ENCODE measurements at regions not wholly inside any gene's neighbourhood (a gene's known extent, or its start where the extent isn't known, plus 50 kb on each side); places are given as distances from the start of the nearest gene placed in this dataset.
A peak's percentile ranks its signal among the peaks of the same experiment; 100 is the strongest.

DNA sequence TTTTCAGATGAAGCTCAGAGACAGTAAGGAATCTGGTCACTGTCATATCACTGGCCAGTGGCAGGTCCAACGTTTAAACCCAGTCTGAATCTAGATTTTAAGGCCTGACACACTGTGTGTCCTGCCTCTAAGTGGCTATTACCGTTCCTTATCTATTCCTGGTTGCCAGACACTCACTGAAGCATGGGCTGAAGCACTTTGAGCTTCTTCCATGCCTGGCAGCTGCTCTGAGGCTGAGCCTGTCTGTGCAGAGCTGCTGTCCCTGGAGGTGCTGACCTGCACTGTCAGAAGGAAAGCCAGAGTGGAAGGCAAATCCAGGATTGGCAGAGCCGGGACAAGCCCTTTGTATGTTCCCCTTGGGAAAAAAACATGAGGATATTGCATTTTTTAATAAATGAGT is 109.2 kb upstream of the SLC7A1 start (continued):
- TF ChIP-seq NFIC (IDR thresholded peaks at IDR 0.05; ENCODE audit: borderline replicate concordance) = no peak
- no peak for TF ChIP-seq FOXM1 (IDR thresholded peaks at IDR 0.05; ENCODE audit: low read depth)
- TF ChIP-seq JUND (IDR thresholded peaks at IDR 0.05) = no peak
- no peak for TF ChIP-seq TEAD4 (IDR thresholded peaks at IDR 0.05; ENCODE audit: borderline replicate concordance, insufficient read depth)
- TF ChIP-seq RXRA (IDR thresholded peaks at IDR 0.05; ENCODE audit: borderline replicate concordance, low read depth) = no peak
- no peak for TF ChIP-seq NRF1 (IDR thresholded peaks at IDR 0.05; ENCODE audit: low read depth, low read length)
- no peak for TF ChIP-seq ELF1 (IDR thresholded peaks at IDR 0.05)
- TF ChIP-seq TAF1 (IDR thresholded peaks at IDR 0.05; ENCODE audit: borderline replicate concordance, low read depth, low read length) = no peak
- TF ChIP-seq, protein P1, sequence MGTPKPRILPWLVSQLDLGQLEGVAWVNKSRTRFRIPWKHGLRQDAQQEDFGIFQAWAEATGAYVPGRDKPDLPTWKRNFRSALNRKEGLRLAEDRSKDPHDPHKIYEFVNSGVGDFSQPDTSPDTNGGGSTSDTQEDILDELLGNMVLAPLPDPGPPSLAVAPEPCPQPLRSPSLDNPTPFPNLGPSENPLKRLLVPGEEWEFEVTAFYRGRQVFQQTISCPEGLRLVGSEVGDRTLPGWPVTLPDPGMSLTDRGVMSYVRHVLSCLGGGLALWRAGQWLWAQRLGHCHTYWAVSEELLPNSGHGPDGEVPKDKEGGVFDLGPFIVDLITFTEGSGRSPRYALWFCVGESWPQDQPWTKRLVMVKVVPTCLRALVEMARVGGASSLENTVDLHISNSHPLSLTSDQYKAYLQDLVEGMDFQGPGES (IDR thresholded peaks at IDR 0.05; ENCODE audit: low read depth, low read length) = no peak
- no peak for TF ChIP-seq SIN3A (IDR thresholded peaks at IDR 0.05; ENCODE audit: borderline replicate concordance, low read depth, low read length)

DNA sequence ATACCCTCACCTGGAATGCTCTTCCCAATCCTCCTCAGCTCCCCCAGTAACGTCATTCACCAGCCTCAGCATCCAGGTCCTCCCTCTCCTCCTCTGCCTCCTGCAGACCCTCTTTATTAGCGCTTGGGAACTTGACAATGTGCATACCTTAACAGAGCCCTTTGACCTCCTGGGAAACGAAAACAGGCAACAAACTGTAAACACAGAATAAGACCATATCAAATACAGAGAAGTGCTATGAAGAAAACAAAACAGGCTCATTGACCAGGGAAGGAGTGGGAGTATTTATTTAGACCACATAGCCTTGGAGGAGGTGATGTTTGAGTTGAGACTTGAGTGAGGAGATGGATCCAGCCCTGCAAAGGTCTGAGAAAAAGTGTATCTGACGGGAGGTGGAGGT is 107.9 kb upstream of the SLC7A1 start:
- H3K79me2 ChIP-seq (ENCODE audit: insufficient read depth) = no peaks in the 10 kb centered on the region; the same call in 1 of the 2 replicates
- H3K9me2 ChIP-seq = no peaks in the 10 kb centered on the region
- no peaks in the 10 kb centered on the region for H3K9me3 ChIP-seq
- no peak overlapping the region for H3K9ac ChIP-seq
- no peaks in the 10 kb centered on the region for H3K36me3 ChIP-seq (replicated peaks in 1 of 2; ENCODE audit: control insufficient read depth in 1 of 2, insufficient read depth in 2 of 2, low read length in 1 of 2)
- WGBS (ENCODE audit: low lambda C conversion rate) = 82% methylated on average over 4 of the region's 4 CpGs
- H3K4me1 ChIP-seq (ENCODE audit: control insufficient read depth in 1 of 2, insufficient read depth in 2 of 2, low read depth in 1 of 2, low read length in 1 of 2) = peaks cover 4 to 14% of the 10 kb centered on the region in 2 experiments; a peak in 2 of 4 replicates
- DNase-seq = no peak
- H3K27ac ChIP-seq (ENCODE audit: low read depth in 2 of 2, low read length in 1 of 2) = peak overlapping the region; percentile 49 to 95; a peak in 3 of 4 replicates
- no peak overlapping the region for H2AFZ ChIP-seq (ENCODE audit: low read depth)
- H3K27me3 ChIP-seq (ENCODE audit: insufficient read depth) = no peaks in the 10 kb centered on the region
- TF ChIP-seq NRF1 (IDR thresholded peaks at IDR 0.05; ENCODE audit: low read depth, low read length) = no peak
- no peak for TF ChIP-seq TCF12 (IDR thresholded peaks at IDR 0.05)
- no peak for TF ChIP-seq MXI1 (IDR thresholded peaks at IDR 0.05; ENCODE audit: low read depth, low read length)
- TF ChIP-seq, protein P2, sequence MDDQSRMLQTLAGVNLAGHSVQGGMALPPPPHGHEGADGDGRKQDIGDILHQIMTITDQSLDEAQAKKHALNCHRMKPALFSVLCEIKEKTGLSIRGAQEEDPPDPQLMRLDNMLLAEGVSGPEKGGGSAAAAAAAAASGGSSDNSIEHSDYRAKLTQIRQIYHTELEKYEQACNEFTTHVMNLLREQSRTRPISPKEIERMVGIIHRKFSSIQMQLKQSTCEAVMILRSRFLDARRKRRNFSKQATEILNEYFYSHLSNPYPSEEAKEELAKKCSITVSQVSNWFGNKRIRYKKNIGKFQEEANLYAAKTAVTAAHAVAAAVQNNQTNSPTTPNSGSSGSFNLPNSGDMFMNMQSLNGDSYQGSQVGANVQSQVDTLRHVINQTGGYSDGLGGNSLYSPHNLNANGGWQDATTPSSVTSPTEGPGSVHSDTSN (IDR thresholded peaks at IDR 0.05) = no peak
- no peak for TF ChIP-seq POLR2AphosphoS5 (IDR thresholded peaks at IDR 0.05; ENCODE audit: low read depth, low read length)
- TF ChIP-seq RAD21 (IDR thresholded peaks at IDR 0.05; ENCODE audit: low read length) = no peak
- TF ChIP-seq RFX5 (IDR thresholded peaks at IDR 0.05; ENCODE audit: low read length) = no peak
- TF ChIP-seq, protein P3, sequence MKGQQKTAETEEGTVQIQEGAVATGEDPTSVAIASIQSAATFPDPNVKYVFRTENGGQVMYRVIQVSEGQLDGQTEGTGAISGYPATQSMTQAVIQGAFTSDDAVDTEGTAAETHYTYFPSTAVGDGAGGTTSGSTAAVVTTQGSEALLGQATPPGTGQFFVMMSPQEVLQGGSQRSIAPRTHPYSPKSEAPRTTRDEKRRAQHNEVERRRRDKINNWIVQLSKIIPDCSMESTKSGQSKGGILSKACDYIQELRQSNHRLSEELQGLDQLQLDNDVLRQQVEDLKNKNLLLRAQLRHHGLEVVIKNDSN (IDR thresholded peaks at IDR 0.05; ENCODE audit: borderline replicate concordance, low read depth) = no peak
- no peak for TF ChIP-seq FOSL2 (IDR thresholded peaks at IDR 0.05; ENCODE audit: borderline replicate concordance, low read depth)
- POLR2A ChIA-PET = no interaction called here
- H3F3A ChIP-seq (replicated peaks; ENCODE audit: insufficient read depth) = no peaks in the 10 kb centered on the region
- no peak overlapping the region for H3K4me3 ChIP-seq (ENCODE audit: low read depth in 2 of 2, low read length in 1 of 2)
- CTCF ChIA-PET = interaction anchor here (0.6 to 2.1 kb wide), 3 partner anchors 10 to 195 kb away, joined by 3 to 8 read pairs (median 5); no protein-coding TSS in a partner anchor
- no peaks in the 10 kb centered on the region for H4K20me1 ChIP-seq (ENCODE audit: insufficient read depth)
- peak overlapping the region; percentile 21; the same call in 1 of the 2 replicates for H3K4me2 ChIP-seq

Data from SK-N-SH (cell line).